ENCODE measurements at regions not wholly inside any gene's neighbourhood (a gene's known extent, or its start where the extent isn't known, plus 50 kb on each side); places are given as distances from the start of the nearest gene placed in this dataset.

- FAIRE-seq = no peak
- Histone ChIP-seq H3K4me3 (no peak overlapping the region), H3K9me3 (replicated peaks; ENCODE audit: control insufficient read depth, insufficient read depth, low read length) (no peaks in the 10 kb centered on the region; the same call in 2 of the 3 replicates), H3K27me3 (replicated peaks in 1 of 2; ENCODE audit: control insufficient read depth in 2 of 2, insufficient read depth in 2 of 2, low read length in 1 of 2) (no peaks in the 10 kb centered on the region), H3K9ac (ENCODE audit: control insufficient read depth, insufficient read depth, low read length) (no peak overlapping the region), H3K36me3 (ENCODE audit: control insufficient read depth in 2 of 2, insufficient read depth in 2 of 2, low read length in 1 of 2) (no peaks in the 10 kb centered on the region), H3K79me2 (ENCODE audit: control insufficient read depth, insufficient read depth, low read length) (no peaks in the 10 kb centered on the region), H3K27ac (ENCODE audit: control insufficient read depth, insufficient read depth) (no peak overlapping the region), H3K4me2 (ENCODE audit: control insufficient read depth, insufficient read depth) (no peak overlapping the region), H4K20me1 (ENCODE audit: control insufficient read depth, insufficient read depth) (no peaks in the 10 kb centered on the region), H3K4me1 (ENCODE audit: control insufficient read depth, insufficient read depth, low read length) (no peaks in the 10 kb centered on the region; the same call in 1 of the 2 replicates), H2AFZ (ENCODE audit: control insufficient read depth, low read depth, low read length) (no peak overlapping the region)
- CTCF ChIA-PET = interaction anchor here (0.8 to 1.6 kb wide), 5 partner anchors 17 to 223 kb away, joined by 3 read pairs; no protein-coding TSS in a partner anchor
- DNase-seq (ENCODE audit: low read depth, low spot score) = no peak
- RAD21 ChIA-PET (ENCODE audit: unreplicated experiment) = interaction anchor here (1.1 to 1.2 kb wide), 3 partner anchors 48 to 132 kb away, joined by 3 to 4 read pairs (median 3); no protein-coding TSS in a partner anchor
- POLR2A ChIA-PET = no interaction called here
- no TSS peak for BruUV-seq (replicated peaks)
- 18% methylated on average over 5 of the region's 5 CpGs for WGBS (ENCODE audit: insufficient coverage, insufficient replicate concordance, low lambda C conversion rate, missing lambda C conversion rate)
- no peak for ATAC-seq
- intact Hi-C loops (cut with micrococcal nuclease; ENCODE audit: unreplicated experiment) = loop anchor here (10.0 kb wide), 1 partner anchor 56 kb away; no protein-coding TSS in a partner anchor
- no peak for TF ChIP-seq ATF3 (IDR thresholded peaks at IDR 0.05; ENCODE audit: borderline replicate concordance, extremely low read depth, low read depth, low read length)
- TF ChIP-seq REST (IDR thresholded peaks at IDR 0.05; ENCODE audit: low read depth, low read length) = no peak
- TF ChIP-seq STAT3 (IDR thresholded peaks at IDR 0.05; ENCODE audit: low read depth, low read length) = no peak
- TF ChIP-seq CBFB (IDR thresholded peaks at IDR 0.05; ENCODE audit: low read depth) = no peak
- TF ChIP-seq SPI1 (IDR thresholded peaks at IDR 0.05; ENCODE audit: borderline replicate concordance, insufficient read depth, low read depth, low read length) = no peak
- no peak for TF ChIP-seq MTA2 (IDR thresholded peaks at IDR 0.05; ENCODE audit: low read depth)
- no peak for TF ChIP-seq CEBPZ (IDR thresholded peaks at IDR 0.05; ENCODE audit: low read depth, low read length)
- no peak for TF ChIP-seq ETV6 (conservative IDR thresholded peaks at IDR 0.05 in 1 of 2, IDR thresholded peaks at IDR 0.05 in 1 of 2; ENCODE audit: borderline replicate concordance in 1 of 2, low read depth in 1 of 2)
- no peak for TF ChIP-seq FOS (IDR thresholded peaks at IDR 0.05; ENCODE audit: borderline replicate concordance, extremely low read depth, insufficient read length)
- no peak for TF ChIP-seq JUND (IDR thresholded peaks at IDR 0.05; ENCODE audit: low read depth, low read length)
- TF ChIP-seq ZBED1 (IDR thresholded peaks at IDR 0.05; ENCODE audit: borderline replicate concordance) = no peak
- in situ Hi-C loops (cut with MboI) = no loop called here
- SMC1A ChIA-PET (ENCODE audit: uncharacterized antibody, unreplicated experiment) = interaction anchor here (0.8 to 1.7 kb wide), 5 partner anchors 19 to 215 kb away, joined by 3 to 6 read pairs (median 3); no protein-coding TSS in a partner anchor
These were observed 1194.5 kb downstream of the UQCRFS1 start for GRCh38 chr19:28018499-28018898.
